ENCODE measurements at regions not wholly inside any gene's neighbourhood (a gene's known extent, or its start where the extent isn't known, plus 50 kb on each side); places are given as distances from the start of the nearest gene placed in this dataset.

GRCh38 chr1:175818929-175819328 lies 75.5 kb upstream of the TNR start:
- TF ChIP-seq CTCF (optimal IDR thresholded peaks at IDR 0.05 in 1 of 3, IDR thresholded peaks at IDR 0.05 in 1 of 3, conservative IDR thresholded peaks at IDR 0.05 in 1 of 3; ENCODE audit: extremely low read depth in 1 of 3, insufficient read depth in 2 of 3, low read length in 3 of 3) (no peak), EZH2 (IDR thresholded peaks at IDR 0.05; ENCODE audit: low read length) (no peak)
